ENCODE measurements at regions not wholly inside any gene's neighbourhood (a gene's known extent, or its start where the extent isn't known, plus 50 kb on each side); places are given as distances from the start of the nearest gene placed in this dataset.

GRCh38 chr5:61228691-61229280 is 66.5 kb upstream of the SMIM15 start:
- TF ChIP-seq CTCF (IDR thresholded peaks at IDR 0.05) (no peak), POLR2A (IDR thresholded peaks at IDR 0.05) (no peak)
